ENCODE measurements at regions not wholly inside any gene's neighbourhood (a gene's known extent, or its start where the extent isn't known, plus 50 kb on each side); places are given as distances from the start of the nearest gene placed in this dataset.

GRCh38 chr2:198697218-198697617 is 760.5 kb downstream of the SATB2 start:
- TF ChIP-seq CTCF (conservative IDR thresholded peaks at IDR 0.05; ENCODE audit: low read depth, low read length) = no peak
- no peak for DNase-seq (ENCODE audit: low read depth)
- H3K4me3 ChIP-seq (ENCODE audit: low read length) = no peak overlapping the region

GRCh38 chr2:198695879-198696278 is 761.9 kb downstream of the SATB2 start:
- TF ChIP-seq CTCF (conservative IDR thresholded peaks at IDR 0.05; ENCODE audit: low read depth, low read length) = no peak
- no peak for DNase-seq (ENCODE audit: low read depth)
- no peak overlapping the region for H3K4me3 ChIP-seq (ENCODE audit: low read length)

GRCh38 chr2:198692907-198693510 is 764.7 kb downstream of the SATB2 start:
- H3K4me3 ChIP-seq (ENCODE audit: low read length) = no peak overlapping the region
- TF ChIP-seq CTCF (conservative IDR thresholded peaks at IDR 0.05; ENCODE audit: low read depth, low read length) = no peak
- DNase-seq (ENCODE audit: low read depth) = no peak

- no peak for TF ChIP-seq CTCF (conservative IDR thresholded peaks at IDR 0.05; ENCODE audit: low read depth, low read length)
- H3K4me3 ChIP-seq (ENCODE audit: low read length) = no peak overlapping the region
- no peak for DNase-seq (ENCODE audit: low read depth)
These were observed 766.5 kb downstream of the SATB2 start for GRCh38 chr2:198691236-198691635.

- no peak for DNase-seq (ENCODE audit: low read depth)
- TF ChIP-seq CTCF (conservative IDR thresholded peaks at IDR 0.05; ENCODE audit: low read depth, low read length) = no peak
These were observed 793.4 kb downstream of the SATB2 start for GRCh38 chr2:198664321-198664720.

GRCh38 chr2:198662905-198663304 is 794.8 kb downstream of the SATB2 start:
- TF ChIP-seq CTCF (conservative IDR thresholded peaks at IDR 0.05; ENCODE audit: low read depth, low read length) = no peak
- no peak overlapping the region for H3K4me3 ChIP-seq (ENCODE audit: low read length)
- no peak for DNase-seq (ENCODE audit: low read depth)

More at GRCh38 chr2:198664321-198664720, 793.4 kb downstream of the SATB2 start:
- H3K4me3 ChIP-seq (ENCODE audit: low read length) = no peak overlapping the region

- no peak for TF ChIP-seq CTCF (conservative IDR thresholded peaks at IDR 0.05; ENCODE audit: low read depth, low read length)
- H3K4me3 ChIP-seq (ENCODE audit: low read length) = no peak overlapping the region
- no peak for DNase-seq (ENCODE audit: low read depth)
These were observed 797.2 kb downstream of the SATB2 start for GRCh38 chr2:198660501-198660900.

Data from retinal pigment epithelial cell (primary cell).